ENCODE measurements at regions not wholly inside any gene's neighbourhood (a gene's known extent, or its start where the extent isn't known, plus 50 kb on each side); places are given as distances from the start of the nearest gene placed in this dataset.

DNA sequence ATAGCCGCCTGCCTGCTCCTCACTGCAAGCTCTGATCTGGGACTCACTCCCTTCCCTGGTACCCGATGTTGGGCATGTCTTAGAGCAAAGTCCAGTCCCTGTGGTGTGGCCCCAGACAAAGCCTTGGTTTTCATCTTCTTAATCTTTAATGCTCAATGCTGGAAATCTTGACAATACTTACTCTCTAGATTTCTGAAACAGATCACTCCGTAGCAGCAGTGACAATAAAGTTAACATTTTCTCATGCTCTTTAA lies 260.2 kb upstream of the IRX2 start:
- CTCF ChIA-PET = no interaction called here
- peaks cover 10% of the 10 kb centered on the region; the same call in 1 of the 2 replicates for H3K9me3 Mint-ChIP-seq
- TF ChIP-seq NR2C2 (CRISPR knock-in tag; IDR thresholded peaks at IDR 0.05) (no peak), ZNF121 (CRISPR knock-in tag; IDR thresholded peaks at IDR 0.05) (no peak), ZNF317 (CRISPR knock-in tag; IDR thresholded peaks at IDR 0.05; ENCODE audit: borderline replicate concordance, low read depth) (no peak), ZNF532 (CRISPR knock-in tag; IDR thresholded peaks at IDR 0.05; ENCODE audit: borderline replicate concordance) (no peak), NR3C1 (CRISPR knock-in tag; conservative IDR thresholded peaks at IDR 0.05; ENCODE audit: low read depth) (no peak), ZNF281 (CRISPR knock-in tag; IDR thresholded peaks at IDR 0.05) (no peak), GABPB1 (CRISPR knock-in tag; IDR thresholded peaks at IDR 0.05) (no peak), ZNF423 (CRISPR knock-in tag; IDR thresholded peaks at IDR 0.05) (no peak), JUN (CRISPR knock-in tag; IDR thresholded peaks at IDR 0.05) (no peak), NR1H2 (CRISPR knock-in tag; IDR thresholded peaks at IDR 0.05) (no peak), PRRX2 (CRISPR knock-in tag; IDR thresholded peaks at IDR 0.05) (no peak), JAZF1 (CRISPR knock-in tag; IDR thresholded peaks at IDR 0.05) (no peak)
- H3K27me3 Mint-ChIP-seq (ENCODE audit: low read depth) = no peaks in the 10 kb centered on the region; the same call in 1 of the 2 replicates
- H3K36me3 Mint-ChIP-seq = no peaks in the 10 kb centered on the region
- no peak overlapping the region for H3K4me3 Mint-ChIP-seq
- no peak for DNase-seq (ENCODE audit: low spot score)
- POLR2A ChIA-PET = no interaction called here
- H3K4me1 Mint-ChIP-seq = no peaks in the 10 kb centered on the region
- no peak overlapping the region for H3K27ac Mint-ChIP-seq
- no peak for ATAC-seq

GRCh38 chr5:3010953-3011763 lies 259.7 kb upstream of the IRX2 start:
- Mint-ChIP-seq H3K4me1 (no peaks in the 10 kb centered on the region), H3K27me3 (ENCODE audit: low read depth) (no peaks in the 10 kb centered on the region; the same call in 1 of the 2 replicates), H3K36me3 (no peaks in the 10 kb centered on the region), H3K9me3 (peaks cover 10% of the 10 kb centered on the region; the same call in 1 of the 2 replicates), H3K27ac (no peak overlapping the region), H3K4me3 (no peak overlapping the region)
- POLR2A ChIA-PET = no interaction called here
- DNase-seq (ENCODE audit: low spot score) = no peak
- CTCF ChIA-PET = no interaction called here
- no peak for ATAC-seq
- no peak for TF ChIP-seq ATF2 (CRISPR knock-in tag; IDR thresholded peaks at IDR 0.05; ENCODE audit: borderline replicate concordance, low read depth)

- TF ChIP-seq ZNF532 (CRISPR knock-in tag; IDR thresholded peaks at IDR 0.05; ENCODE audit: borderline replicate concordance) (no peak), ZNF263 (CRISPR knock-in tag; IDR thresholded peaks at IDR 0.05; ENCODE audit: low read depth) (no peak)
- Mint-ChIP-seq H3K4me3 (no peak overlapping the region), H3K27me3 (ENCODE audit: low read depth) (no peaks in the 10 kb centered on the region; the same call in 1 of the 2 replicates), H3K27ac (no peak overlapping the region), H3K36me3 (no peaks in the 10 kb centered on the region), H3K4me1 (no peaks in the 10 kb centered on the region), H3K9me3 (peaks cover 10% of the 10 kb centered on the region; the same call in 1 of the 2 replicates)
- ATAC-seq (no peak), DNase-seq (ENCODE audit: low spot score) (no peak)
- CTCF ChIA-PET = no interaction called here
- POLR2A ChIA-PET = no interaction called here
Measured at GRCh38 chr5:3010301-3010952, 258.9 kb upstream of the IRX2 start.

Data from WTC11 (cell line).